SH-SY5Y (cell line): ENCODE measurements at regions not wholly inside any gene's neighbourhood (a gene's known extent, or its start where the extent isn't known, plus 50 kb on each side); places are given as distances from the start of the nearest gene placed in this dataset.

ENCODE experiments used
- GATA2 ChIP-seq: IDR thresholded peaks from 2 replicates; pipeline ENCODE4 v1.6.1; 2011; ENCODE audit warnings: mild to moderate bottlenecking, low read depth, low read length
- GATA3 ChIP-seq: IDR thresholded peaks from 2 replicates; pipeline ENCODE4 v1.6.1; 2011; ENCODE audit warnings: low read depth, mild to moderate bottlenecking, low read length, moderate library complexity

DNA sequence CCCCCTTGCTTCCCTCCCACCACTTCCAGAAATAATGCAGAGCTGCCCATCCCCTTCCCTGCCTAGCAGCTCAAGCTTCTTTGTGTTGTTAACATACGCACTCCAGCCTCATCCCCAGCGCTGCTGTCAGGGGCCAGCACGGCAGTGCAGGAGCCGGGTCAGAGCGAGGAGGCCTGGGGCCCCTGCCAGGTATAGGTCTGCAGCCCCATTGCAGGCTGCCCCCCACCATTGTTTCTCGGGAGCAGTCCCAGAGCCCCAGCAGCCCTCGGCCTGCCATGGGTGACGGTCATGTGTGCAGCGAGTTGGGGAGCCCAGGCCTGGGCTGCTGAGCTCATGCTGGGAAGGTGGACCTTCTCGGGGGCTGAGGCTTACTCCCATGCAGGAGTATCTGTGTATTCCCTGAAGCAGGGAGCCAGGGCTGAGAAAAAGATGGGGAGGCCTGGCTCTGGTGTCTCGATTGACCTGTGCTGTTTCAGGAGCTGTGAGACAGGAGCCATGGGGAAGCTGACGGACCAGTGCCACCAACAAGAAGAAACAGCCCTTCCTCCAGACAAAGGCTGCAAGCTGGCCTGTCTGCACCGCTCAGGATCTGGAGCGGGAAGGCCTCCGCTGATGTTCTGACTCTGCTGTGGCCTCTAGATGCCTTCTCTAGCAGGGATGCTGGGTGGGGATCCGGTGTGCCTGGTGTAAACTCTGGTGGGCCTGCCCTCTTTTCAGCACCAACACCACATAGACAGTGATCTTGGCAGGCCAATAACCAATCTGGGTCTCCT is 220.5 kb upstream of the B3GAT1 start:
- no peak for TF ChIP-seq GATA2
- TF ChIP-seq GATA3 = no peak
